ENCODE measurements at regions not wholly inside any gene's neighbourhood (a gene's known extent, or its start where the extent isn't known, plus 50 kb on each side); places are given as distances from the start of the nearest gene placed in this dataset.

DNA sequence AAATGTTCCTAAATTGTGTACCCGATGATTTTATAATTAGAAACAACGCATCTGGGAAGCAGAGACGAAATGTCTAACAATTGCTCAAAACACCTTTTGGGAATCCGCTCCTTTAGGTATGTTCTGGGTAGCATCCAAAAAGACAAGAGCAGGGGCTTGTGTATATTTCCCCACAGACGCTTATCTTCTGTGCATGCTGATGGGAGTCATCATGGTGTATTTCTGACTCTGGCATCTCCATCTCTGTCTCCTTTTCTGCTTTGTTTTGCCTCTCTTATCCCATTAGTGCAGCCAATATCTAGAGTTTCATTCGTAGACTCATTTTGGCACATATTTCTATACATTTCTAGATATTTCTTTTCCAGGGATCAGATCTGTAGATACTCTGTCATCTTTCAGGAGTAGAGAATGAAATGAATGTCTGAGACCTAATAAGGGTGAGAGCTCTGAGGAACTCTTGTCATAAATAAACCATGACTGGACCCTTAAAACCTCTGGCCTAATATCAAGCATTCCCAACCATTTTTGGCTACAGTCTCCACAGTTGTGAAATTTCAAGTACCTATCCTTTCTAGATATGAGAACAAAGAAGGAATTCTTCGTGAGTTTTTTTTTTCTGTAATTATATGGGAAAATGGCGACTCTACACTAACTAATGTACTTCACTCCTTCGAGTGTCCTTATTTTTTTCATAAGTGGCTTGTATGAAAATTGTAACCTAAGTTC, 508.2 kb downstream of the ACTL7B start:
- Histone ChIP-seq H3K4me2 (ENCODE audit: low read depth, low read length) (no peak overlapping the region), H3K79me2 (ENCODE audit: insufficient read depth, low read length) (no peaks in the 10 kb centered on the region), H3K9ac (ENCODE audit: insufficient read depth, low read depth, low read length) (no peak overlapping the region), H3K4me3 (replicated peaks in 1 of 3; ENCODE audit: insufficient read depth in 1 of 3, low read depth in 2 of 3, low read length in 3 of 3) (no peak overlapping the region), H2AFZ (ENCODE audit: low read length) (no peak overlapping the region), H3K27me3 (ENCODE audit: control insufficient read depth in 1 of 2, insufficient read depth in 2 of 2, low read length in 2 of 2) (peaks cover 0 to 3% of the 10 kb centered on the region in 2 experiments; a peak in 1 of 5 replicates), H3K36me3 (replicated peaks in 1 of 2; ENCODE audit: control insufficient read depth in 1 of 2, insufficient read depth in 2 of 2, low read length in 2 of 2) (no peaks in the 10 kb centered on the region), H3K27ac (ENCODE audit: extremely low read length, insufficient read depth, low read length) (no peak overlapping the region), H4K20me1 (ENCODE audit: insufficient read depth, low read length) (no peaks in the 10 kb centered on the region), H3K4me1 (ENCODE audit: insufficient read depth, low read length) (no peaks in the 10 kb centered on the region), H3K9me3 (ENCODE audit: low read length) (no peaks in the 10 kb centered on the region)
- ChIA-PET CTCF (ENCODE audit: low intra/inter-chr PET ratio, low total read pairs) (no interaction called here), POLR2A (no interaction called here)
- BruUV-seq (replicated peaks), result no TSS peak
- no peak for DNase-seq (ENCODE audit: low spot score)
- no peak for TF ChIP-seq WIZ (CRISPR knock-in tag; IDR thresholded peaks at IDR 0.05)
- no peak for TF ChIP-seq RBM39 (IDR thresholded peaks at IDR 0.05; ENCODE audit: low read depth, low read length, poor library complexity, severe bottlenecking)
- TF ChIP-seq, protein P1, sequence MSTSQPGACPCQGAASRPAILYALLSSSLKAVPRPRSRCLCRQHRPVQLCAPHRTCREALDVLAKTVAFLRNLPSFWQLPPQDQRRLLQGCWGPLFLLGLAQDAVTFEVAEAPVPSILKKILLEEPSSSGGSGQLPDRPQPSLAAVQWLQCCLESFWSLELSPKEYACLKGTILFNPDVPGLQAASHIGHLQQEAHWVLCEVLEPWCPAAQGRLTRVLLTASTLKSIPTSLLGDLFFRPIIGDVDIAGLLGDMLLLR (CRISPR knock-in tag; IDR thresholded peaks at IDR 0.05), result no peak
- TF ChIP-seq ZNF30 (CRISPR knock-in tag; IDR thresholded peaks at IDR 0.05), result no peak
- no peak for TF ChIP-seq ZNF331 (CRISPR knock-in tag; IDR thresholded peaks at IDR 0.05)
- TF ChIP-seq, protein P2, sequence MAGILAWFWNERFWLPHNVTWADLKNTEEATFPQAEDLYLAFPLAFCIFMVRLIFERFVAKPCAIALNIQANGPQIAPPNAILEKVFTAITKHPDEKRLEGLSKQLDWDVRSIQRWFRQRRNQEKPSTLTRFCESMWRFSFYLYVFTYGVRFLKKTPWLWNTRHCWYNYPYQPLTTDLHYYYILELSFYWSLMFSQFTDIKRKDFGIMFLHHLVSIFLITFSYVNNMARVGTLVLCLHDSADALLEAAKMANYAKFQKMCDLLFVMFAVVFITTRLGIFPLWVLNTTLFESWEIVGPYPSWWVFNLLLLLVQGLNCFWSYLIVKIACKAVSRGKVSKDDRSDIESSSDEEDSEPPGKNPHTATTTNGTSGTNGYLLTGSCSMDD (CRISPR knock-in tag; IDR thresholded peaks at IDR 0.05), result no peak
- intact Hi-C loops (cut with micrococcal nuclease; ENCODE audit: unreplicated experiment), result no loop called here
- in situ Hi-C loops (cut with HindIII; ENCODE audit: extremely low pct_ligation_motif_present, low pct_unique_long_range_greater_than_20kb), result no loop called here
- no peak for ATAC-seq
- no peak for FAIRE-seq
- 21% methylated on average over 9 of the region's 9 CpGs for WGBS (ENCODE audit: low lambda C conversion rate)

DNA sequence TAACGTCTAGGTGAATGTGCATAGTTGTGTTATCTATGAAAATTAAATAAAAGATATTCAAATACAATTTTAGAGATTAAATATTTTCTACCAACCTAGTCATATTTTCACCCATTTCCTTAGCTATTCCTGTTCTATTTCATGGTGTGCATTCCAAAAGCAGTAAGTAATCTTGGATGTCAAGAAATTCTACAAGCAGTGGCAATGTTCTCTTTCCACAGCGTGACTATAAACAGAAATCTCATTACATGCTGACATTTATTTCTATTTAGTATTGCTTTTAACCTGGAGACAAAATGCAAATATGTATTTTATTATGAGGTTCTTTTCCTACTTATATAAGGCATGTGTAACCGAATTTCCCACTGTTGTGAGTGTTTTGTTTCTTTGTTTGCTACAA, 510.0 kb downstream of the ACTL7B start:
- 21% methylated on average over 3 of the region's 3 CpGs for WGBS (ENCODE audit: low lambda C conversion rate)
- no peaks in the 10 kb centered on the region for H3K79me2 ChIP-seq (ENCODE audit: insufficient read depth, low read length)
- BruUV-seq (replicated peaks), result no TSS peak

More for the DNA sequence above, 510.0 kb downstream of the ACTL7B start:
- H3K27me3 ChIP-seq (ENCODE audit: control insufficient read depth in 1 of 2, insufficient read depth in 2 of 2, low read length in 2 of 2), result peaks cover 0 to 3% of the 10 kb centered on the region in 2 experiments; a peak in 1 of 5 replicates
- in situ Hi-C loops (cut with HindIII; ENCODE audit: extremely low pct_ligation_motif_present, low pct_unique_long_range_greater_than_20kb), result no loop called here
- no peak overlapping the region for H3K9ac ChIP-seq (ENCODE audit: insufficient read depth, low read depth, low read length)
- H3K4me3 ChIP-seq (replicated peaks in 1 of 3; ENCODE audit: insufficient read depth in 1 of 3, low read depth in 2 of 3, low read length in 3 of 3), result no peak overlapping the region
- H4K20me1 ChIP-seq (ENCODE audit: insufficient read depth, low read length), result no peaks in the 10 kb centered on the region
- H3K36me3 ChIP-seq (replicated peaks in 1 of 2; ENCODE audit: control insufficient read depth in 1 of 2, insufficient read depth in 2 of 2, low read length in 2 of 2), result no peaks in the 10 kb centered on the region
- FAIRE-seq (no peak), ATAC-seq (no peak), DNase-seq (ENCODE audit: low spot score) (no peak)
- no peaks in the 10 kb centered on the region for H3K9me3 ChIP-seq (ENCODE audit: low read length)
- H3K27ac ChIP-seq (ENCODE audit: extremely low read length, insufficient read depth, low read length), result no peak overlapping the region
- H2AFZ ChIP-seq (ENCODE audit: low read length), result no peak overlapping the region
- intact Hi-C loops (cut with micrococcal nuclease; ENCODE audit: unreplicated experiment), result no loop called here
- CTCF ChIA-PET (ENCODE audit: low intra/inter-chr PET ratio, low total read pairs), result no interaction called here
- no peak for TF ChIP-seq SMYD3 (CRISPR knock-in tag; IDR thresholded peaks at IDR 0.05)
- TF ChIP-seq POGZ (CRISPR knock-in tag; IDR thresholded peaks at IDR 0.05), result no peak
- TF ChIP-seq, protein P3, sequence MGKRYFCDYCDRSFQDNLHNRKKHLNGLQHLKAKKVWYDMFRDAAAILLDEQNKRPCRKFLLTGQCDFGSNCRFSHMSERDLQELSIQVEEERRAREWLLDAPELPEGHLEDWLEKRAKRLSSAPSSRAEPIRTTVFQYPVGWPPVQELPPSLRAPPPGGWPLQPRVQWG (CRISPR knock-in tag; IDR thresholded peaks at IDR 0.05; ENCODE audit: borderline replicate concordance, low read depth), result no peak
- no peak for TF ChIP-seq ZBTB3 (CRISPR knock-in tag; IDR thresholded peaks at IDR 0.05; ENCODE audit: borderline replicate concordance, low read depth)
- no peak for TF ChIP-seq ZNF720 (CRISPR knock-in tag; IDR thresholded peaks at IDR 0.05)
- POLR2A ChIA-PET, result no interaction called here
- no peak overlapping the region for H3K4me2 ChIP-seq (ENCODE audit: low read depth, low read length)
- H3K4me1 ChIP-seq (ENCODE audit: insufficient read depth, low read length), result no peaks in the 10 kb centered on the region

Measured in HepG2 (cell line).